Stimulated activated CD8-positive, alpha-beta memory T cell treated with anti-CD3 and anti-CD28 coated beads, Interleukin-2, amount 100 ng/mL, for 1 hour (primary cell): ENCODE measurements at regions not wholly inside any gene's neighbourhood (a gene's known extent, or its start where the extent isn't known, plus 50 kb on each side); places are given as distances from the start of the nearest gene placed in this dataset.
"Not testable (repeated sequence)": the region's sequence is repeated elsewhere in the genome, so short reads cannot be mapped to it uniquely, and the experiment has no call there.

Experiments
- DNase-seq, 2 donors: peaks; one replicate each; pipeline ENCODE4 v3.0.0-alpha.2; 2020; ENCODE audit warnings: low read depth in 2 of 2

GRCh38 chr2:21194147-21194546 lies 70.4 kb downstream of the TDRD15 start:
- no peak for DNase-seq

GRCh38 chr2:21194858-21195271 lies 71.1 kb downstream of the TDRD15 start:
- DNase-seq: no peak

DNA sequence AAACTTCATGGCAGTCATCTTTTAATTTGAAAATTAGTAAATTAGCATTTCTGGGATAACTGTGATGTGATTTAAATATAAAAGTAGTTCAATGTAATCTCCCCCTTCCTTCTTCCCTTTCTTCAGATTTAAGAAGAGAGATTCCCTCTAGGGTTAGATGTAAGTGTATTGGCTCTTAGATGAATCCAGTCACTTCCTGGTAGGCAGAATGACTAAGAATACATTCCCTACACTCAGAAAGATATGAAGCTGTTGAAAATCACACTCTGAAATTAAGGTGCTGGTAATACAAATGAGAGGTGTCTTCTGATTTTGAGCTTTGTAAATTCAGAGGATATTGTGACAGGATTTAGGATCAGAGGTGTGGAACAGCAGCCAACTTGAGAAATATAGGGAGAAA lies 71.6 kb downstream of the TDRD15 start:
- no peak for DNase-seq

DNA sequence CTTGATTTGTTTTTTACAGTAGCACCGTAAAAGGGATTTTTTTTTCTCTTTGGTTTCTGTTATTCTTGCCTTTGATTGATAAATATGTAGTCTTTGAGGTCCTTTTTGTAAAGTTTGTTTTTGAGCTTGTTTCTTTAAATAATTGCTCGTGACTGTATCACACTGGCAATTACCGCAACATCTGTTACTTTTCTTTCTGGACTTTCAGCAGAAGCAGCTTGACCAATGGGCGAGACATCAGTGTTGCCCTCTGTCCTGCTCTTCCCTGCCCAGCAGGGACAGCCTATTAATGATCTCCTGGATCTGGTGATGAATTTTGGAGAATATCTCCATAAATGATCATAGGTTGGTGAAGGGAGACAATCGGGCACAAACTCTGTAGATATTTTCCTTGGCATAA lies 74.9 kb downstream of the TDRD15 start:
- no peak for DNase-seq

GRCh38 chr2:21203976-21204375 lies 80.2 kb downstream of the TDRD15 start:
- DNase-seq: no peak

GRCh38 chr2:21214085-21214484 lies 90.3 kb downstream of the TDRD15 start:
- DNase-seq: not testable (repeated sequence)

DNA sequence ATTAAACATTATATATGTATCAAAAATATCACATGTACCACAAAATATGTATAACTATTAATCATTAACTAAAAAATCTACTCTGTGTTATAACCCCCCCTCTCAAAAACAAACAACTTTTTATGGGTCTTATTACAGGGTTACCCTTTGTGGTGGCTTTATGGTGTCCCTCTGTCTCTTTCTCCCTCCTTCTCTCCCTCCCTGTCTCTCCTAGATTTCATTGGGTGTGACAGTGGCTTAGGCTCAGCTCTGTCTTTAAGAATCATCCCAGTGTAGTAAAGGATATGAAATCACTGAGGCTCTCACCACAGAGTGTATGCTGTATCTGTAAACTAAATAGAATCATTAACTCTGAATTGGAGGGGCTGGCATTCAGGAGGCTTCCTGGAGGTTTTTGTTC lies 93.7 kb downstream of the TDRD15 start:
- no peak for DNase-seq

DNA sequence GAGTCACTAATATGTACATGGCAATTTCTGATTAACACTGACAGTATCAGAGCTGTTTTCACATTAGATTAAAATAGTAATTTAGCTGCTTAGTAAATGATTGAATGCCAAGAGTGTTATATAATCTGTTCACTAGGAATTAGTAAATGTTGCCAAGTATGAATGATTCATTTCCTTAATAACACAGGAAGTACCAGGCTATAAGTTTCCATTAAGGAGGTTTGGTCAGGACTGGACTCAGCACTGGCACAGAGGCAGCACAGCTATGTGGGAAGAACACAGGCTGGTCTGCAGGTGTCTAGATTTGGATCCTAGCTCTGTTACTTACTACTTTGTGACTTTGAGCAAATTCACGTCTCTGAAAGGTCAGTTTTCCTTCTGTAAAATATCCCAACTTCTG lies 97.2 kb downstream of the TDRD15 start:
- no peak for DNase-seq

- DNase-seq: no peak
Observed at GRCh38 chr2:21223618-21224017, 99.8 kb downstream of the TDRD15 start.

- DNase-seq: no peak
Observed at GRCh38 chr2:21228041-21228895, 104.5 kb downstream of the TDRD15 start.

DNA sequence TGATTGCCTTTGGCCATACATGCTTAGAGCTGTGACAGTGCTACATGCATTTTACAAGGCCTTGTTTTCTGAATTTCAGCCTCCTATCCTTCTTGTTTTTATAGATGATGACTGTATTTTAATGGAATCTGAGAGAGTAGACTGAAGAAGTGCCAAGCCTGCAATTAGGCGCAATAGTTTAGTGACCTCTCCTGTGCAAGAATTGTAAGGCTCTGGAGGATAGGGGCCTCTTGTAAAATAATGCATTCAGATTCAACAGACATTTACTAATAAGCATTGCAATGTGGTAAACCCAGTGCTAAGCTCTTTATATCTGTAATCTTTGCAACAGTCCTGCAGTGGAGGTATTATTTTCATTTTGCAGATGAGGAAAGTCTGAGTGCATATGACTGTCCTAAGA lies 105.5 kb downstream of the TDRD15 start:
- DNase-seq: no peak

DNA sequence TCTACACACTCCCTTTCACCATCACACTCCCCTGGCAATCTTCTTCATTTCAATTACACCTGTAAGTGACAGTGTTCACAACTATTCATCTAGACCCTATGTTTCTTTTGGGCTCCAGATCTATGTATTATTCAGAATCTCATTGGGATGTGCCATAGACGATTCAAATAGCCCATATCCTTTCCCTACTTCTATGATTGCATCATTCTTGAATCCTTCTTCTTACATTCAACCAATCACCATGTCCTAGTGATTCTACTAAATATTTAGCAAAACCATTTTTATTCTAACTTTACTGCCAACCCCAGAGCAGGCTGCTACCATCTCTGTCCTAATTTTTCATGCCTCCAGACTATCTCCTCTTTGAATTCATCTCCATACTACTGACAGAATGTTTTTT lies 106.4 kb downstream of the TDRD15 start:
- no peak for DNase-seq

DNA sequence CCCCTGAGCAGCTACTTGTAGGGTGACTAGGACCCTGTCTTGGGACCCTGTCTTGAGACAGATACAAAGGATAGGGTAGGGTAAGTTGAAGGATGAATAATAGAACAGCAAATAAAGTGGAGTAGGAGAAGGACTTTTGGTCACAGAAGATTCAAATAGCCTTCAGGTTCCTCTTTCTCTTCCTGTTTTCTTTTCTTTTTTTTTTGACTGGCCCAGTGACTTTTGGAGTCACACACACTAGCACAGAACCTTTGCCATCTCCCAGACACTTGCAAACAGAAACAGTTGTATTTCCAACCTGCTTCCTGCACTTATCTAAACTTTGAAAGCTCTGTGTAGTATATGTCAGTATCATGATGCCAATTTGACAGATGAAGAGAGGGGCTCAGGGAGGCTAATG lies 108.2 kb downstream of the TDRD15 start:
- DNase-seq: no peak

GRCh38 chr2:21233194-21233593 lies 109.4 kb downstream of the TDRD15 start:
- DNase-seq: no peak

DNA sequence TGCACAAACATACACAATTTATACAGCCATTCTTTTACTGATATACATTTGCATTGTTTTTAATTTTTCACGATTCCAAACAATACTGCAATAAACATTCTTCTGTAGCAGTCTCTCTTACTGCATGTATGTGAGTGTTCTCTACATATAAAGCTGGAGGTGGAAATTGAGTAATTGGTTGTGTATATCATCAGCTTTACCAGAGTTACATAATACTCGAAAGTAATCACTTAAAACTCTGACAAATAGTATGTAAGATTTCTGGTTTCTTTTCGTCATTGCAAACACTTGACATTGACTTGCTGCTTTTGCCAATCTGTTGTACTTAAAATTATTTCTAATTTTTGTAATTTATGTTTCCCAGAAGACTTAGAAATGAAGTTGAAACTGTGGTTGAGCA lies 110.2 kb downstream of the TDRD15 start:
- no peak for DNase-seq

DNA sequence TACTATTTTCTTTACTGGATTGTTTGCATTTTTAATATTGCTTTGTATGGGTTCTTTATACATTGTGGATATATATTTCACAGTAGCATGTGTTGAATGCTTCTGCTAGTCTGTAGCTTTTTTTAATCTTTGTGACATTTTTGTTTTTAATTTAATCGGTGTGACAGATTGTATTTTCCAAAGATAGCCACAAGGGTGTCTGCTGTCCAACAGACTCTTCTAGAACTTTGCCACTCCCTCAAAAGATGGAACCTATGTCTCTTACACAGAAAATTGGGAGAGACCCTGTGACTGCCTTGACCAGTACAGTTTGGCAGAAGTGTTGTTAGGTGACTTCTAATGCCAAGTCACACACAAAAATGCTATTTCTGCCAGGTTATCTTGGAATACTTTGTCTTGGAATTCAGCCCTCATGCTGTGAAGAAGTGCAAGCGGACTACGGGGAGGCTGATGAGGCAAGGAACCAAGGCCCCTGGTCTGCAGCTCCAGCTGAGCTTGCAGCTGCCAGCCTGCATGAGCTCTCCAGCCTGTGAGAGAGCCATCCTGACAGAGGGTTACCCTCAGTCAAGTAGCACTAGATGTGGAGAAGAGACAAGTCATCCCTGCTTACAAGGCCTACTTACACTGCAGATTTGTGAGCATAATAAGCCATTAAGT lies 110.8 kb downstream of the TDRD15 start:
- DNase-seq: no peak

GRCh38 chr2:21239749-21240148 lies 116.0 kb downstream of the TDRD15 start:
- not testable (repeated sequence) for DNase-seq

DNA sequence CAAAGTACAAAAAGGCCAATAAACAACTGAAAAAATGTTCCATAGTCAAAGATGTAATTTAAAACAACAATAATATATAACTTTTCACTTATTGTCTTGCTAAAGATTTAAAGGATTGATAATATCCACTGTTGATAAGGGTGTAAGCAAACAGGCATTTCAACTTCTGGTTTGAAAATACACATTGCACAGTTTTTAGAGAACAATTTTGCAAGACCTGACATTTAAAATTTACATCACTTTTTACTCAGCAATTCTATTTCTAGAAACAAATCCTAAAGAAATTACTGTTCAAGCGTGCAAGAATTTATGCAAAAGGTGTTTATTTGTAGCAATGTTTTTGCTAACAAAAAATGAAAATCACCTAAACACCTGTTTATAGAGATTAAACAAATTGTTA lies 120.4 kb downstream of the TDRD15 start:
- DNase-seq: no peak

GRCh38 chr2:21245565-21245964 lies 121.8 kb downstream of the TDRD15 start:
- no peak for DNase-seq

DNA sequence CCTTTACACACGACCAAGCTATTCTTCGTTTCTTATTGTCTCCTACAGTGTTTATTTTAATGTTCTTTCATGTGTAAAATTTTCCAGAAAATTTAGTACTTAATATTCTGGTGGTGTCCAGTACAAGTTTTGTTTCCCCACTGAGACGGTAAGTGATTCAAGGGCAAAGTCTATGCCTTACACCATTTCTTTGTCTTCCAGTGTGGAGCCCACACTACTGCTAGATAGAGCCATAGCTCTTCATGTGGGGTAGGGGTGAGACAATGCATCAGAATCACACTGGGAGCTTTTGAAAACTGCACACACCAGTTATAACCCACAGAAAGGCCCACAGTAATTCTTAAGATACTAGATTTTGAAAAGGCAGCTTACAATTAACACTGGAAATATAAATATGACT lies 125.6 kb downstream of the TDRD15 start:
- DNase-seq: no peak

GRCh38 chr2:21250673-21251072 lies 126.9 kb downstream of the TDRD15 start:
- DNase-seq: no peak

DNA sequence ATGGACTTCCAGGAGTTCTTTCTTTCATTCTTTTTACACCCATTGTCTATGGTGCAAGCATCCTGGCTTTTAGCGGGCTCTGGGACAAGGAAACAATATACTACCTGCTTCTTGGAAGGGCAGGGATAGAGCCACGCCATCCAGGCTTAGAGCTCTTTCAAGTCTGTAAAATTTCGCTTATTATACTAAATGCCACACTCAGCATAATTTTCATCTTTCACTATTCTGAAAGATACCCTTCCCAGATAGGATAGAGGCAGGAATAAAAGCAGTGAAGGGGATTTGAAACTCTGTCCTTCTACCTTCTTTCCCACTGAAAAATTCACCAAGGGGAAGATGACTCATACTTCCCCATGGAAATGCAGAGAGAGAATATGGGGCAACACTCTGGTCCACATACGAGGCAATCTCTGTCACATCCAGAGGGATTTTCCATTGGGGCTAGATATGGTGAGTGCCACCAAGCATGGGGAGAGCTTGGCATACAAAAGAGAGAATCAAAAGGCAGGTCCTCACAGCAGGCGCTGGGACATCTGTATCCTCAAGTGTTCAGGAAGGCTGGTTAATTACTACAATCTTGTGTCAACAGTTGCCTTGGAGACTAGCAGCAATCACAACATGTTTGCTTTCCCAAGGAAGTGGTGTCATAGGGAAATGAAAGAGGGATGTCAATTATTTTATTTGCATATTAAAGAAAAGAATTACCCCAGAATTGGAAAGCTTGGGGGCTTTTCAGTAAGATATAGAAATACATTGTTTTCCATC lies 127.6 kb downstream of the TDRD15 start:
- no peak for DNase-seq
